ENCODE measurements at regions not wholly inside any gene's neighbourhood (a gene's known extent, or its start where the extent isn't known, plus 50 kb on each side); places are given as distances from the start of the nearest gene placed in this dataset.

- TF ChIP-seq REST (IDR thresholded peaks at IDR 0.05; ENCODE audit: insufficient replicate concordance, low read depth) (no peak), CTCF (IDR thresholded peaks at IDR 0.05; ENCODE audit: insufficient read depth, low read length) (peak; percentile 59)
- DNase-seq (ENCODE audit: low read depth in 1 of 2, low spot score in 1 of 2) = peak; percentile 28 to 39
- Histone ChIP-seq H3K27ac (replicated peaks) (no peak overlapping the region), H3K27me3 (ENCODE audit: insufficient read depth, poor library complexity, severe bottlenecking) (peaks cover 17% of the 10 kb centered on the region), H3K4me3 (replicated peaks; ENCODE audit: insufficient read depth, low read length) (no peak overlapping the region)
Measured at GRCh38 chr15:98421419-98422129, 226.8 kb upstream of the IGF1R start.

- H3K4me3 ChIP-seq (replicated peaks; ENCODE audit: insufficient read depth, low read length) = no peak overlapping the region
- no peak for DNase-seq (ENCODE audit: low read depth in 1 of 2, low spot score in 1 of 2)
Measured at GRCh38 chr15:98422130-98422478, 226.2 kb upstream of the IGF1R start.

GRCh38 chr15:98425173-98425572 is 223.2 kb upstream of the IGF1R start:
- no peak for DNase-seq (ENCODE audit: low read depth in 1 of 2, low spot score in 1 of 2)
- Histone ChIP-seq H3K27ac (replicated peaks) (no peak overlapping the region), H3K4me3 (replicated peaks; ENCODE audit: insufficient read depth, low read length) (no peak overlapping the region), H3K27me3 (ENCODE audit: insufficient read depth, poor library complexity, severe bottlenecking) (peaks cover 21% of the 10 kb centered on the region)
- TF ChIP-seq SPI1 (IDR thresholded peaks at IDR 0.05; ENCODE audit: borderline replicate concordance, low read depth) = no peak
- no peak for TF ChIP-seq POLR2AphosphoS5 (IDR thresholded peaks at IDR 0.05; ENCODE audit: low read depth)
- TF ChIP-seq GABPA (IDR thresholded peaks at IDR 0.05; ENCODE audit: low read depth) = no peak
- no peak for TF ChIP-seq CTCF (IDR thresholded peaks at IDR 0.05; ENCODE audit: insufficient read depth, low read length)
- TF ChIP-seq REST (IDR thresholded peaks at IDR 0.05; ENCODE audit: insufficient replicate concordance, low read depth) = no peak

More at GRCh38 chr15:98422130-98422478, 226.2 kb upstream of the IGF1R start:
- H3K27me3 ChIP-seq (ENCODE audit: insufficient read depth, poor library complexity, severe bottlenecking) = peaks cover 19% of the 10 kb centered on the region
- no peak overlapping the region for H3K27ac ChIP-seq (replicated peaks)
- no peak for TF ChIP-seq REST (IDR thresholded peaks at IDR 0.05; ENCODE audit: insufficient replicate concordance, low read depth)
- TF ChIP-seq POLR2AphosphoS5 (IDR thresholded peaks at IDR 0.05; ENCODE audit: low read depth) = no peak
- TF ChIP-seq SPI1 (IDR thresholded peaks at IDR 0.05; ENCODE audit: borderline replicate concordance, low read depth) = no peak
- no peak for TF ChIP-seq GABPA (IDR thresholded peaks at IDR 0.05; ENCODE audit: low read depth)
- no peak for TF ChIP-seq CTCF (IDR thresholded peaks at IDR 0.05; ENCODE audit: insufficient read depth, low read length)
